GM12864 (cell line): ENCODE measurements at regions not wholly inside any gene's neighbourhood (a gene's known extent, or its start where the extent isn't known, plus 50 kb on each side); places are given as distances from the start of the nearest gene placed in this dataset.

Experiments
- DNase-seq: peaks from one replicate; pipeline ENCODE4 v3.0.0-alpha.2; 2011; ENCODE audit warnings: low read depth
- H3K4me3 ChIP-seq: 2 replicates; pipeline ENCODE4 v1.5.1; 2011; ENCODE audit warnings: mild to moderate bottlenecking, low read depth, low read length, control low read depth
- TF ChIP-seq, protein P1 (sequence below): IDR thresholded peaks from 2 replicates; pipeline ENCODE4 v1.5.1; 2011; ENCODE audit warnings: low read depth, mild to moderate bottlenecking, moderate library complexity, low read length, control low read depth, inconsistent platforms; ENCODE audit errors: missing control alignments

GRCh38 chr14:80325688-80326087 lies 114.4 kb upstream of the DIO2 start:
- DNase-seq = no peak
- no peak overlapping the region for H3K4me3 ChIP-seq
- TF ChIP-seq, protein P1, sequence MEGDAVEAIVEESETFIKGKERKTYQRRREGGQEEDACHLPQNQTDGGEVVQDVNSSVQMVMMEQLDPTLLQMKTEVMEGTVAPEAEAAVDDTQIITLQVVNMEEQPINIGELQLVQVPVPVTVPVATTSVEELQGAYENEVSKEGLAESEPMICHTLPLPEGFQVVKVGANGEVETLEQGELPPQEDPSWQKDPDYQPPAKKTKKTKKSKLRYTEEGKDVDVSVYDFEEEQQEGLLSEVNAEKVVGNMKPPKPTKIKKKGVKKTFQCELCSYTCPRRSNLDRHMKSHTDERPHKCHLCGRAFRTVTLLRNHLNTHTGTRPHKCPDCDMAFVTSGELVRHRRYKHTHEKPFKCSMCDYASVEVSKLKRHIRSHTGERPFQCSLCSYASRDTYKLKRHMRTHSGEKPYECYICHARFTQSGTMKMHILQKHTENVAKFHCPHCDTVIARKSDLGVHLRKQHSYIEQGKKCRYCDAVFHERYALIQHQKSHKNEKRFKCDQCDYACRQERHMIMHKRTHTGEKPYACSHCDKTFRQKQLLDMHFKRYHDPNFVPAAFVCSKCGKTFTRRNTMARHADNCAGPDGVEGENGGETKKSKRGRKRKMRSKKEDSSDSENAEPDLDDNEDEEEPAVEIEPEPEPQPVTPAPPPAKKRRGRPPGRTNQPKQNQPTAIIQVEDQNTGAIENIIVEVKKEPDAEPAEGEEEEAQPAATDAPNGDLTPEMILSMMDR = no peak

GRCh38 chr14:80325112-80325511 lies 113.8 kb upstream of the DIO2 start:
- TF ChIP-seq, protein P1 = no peak
- no peak for DNase-seq

DNA sequence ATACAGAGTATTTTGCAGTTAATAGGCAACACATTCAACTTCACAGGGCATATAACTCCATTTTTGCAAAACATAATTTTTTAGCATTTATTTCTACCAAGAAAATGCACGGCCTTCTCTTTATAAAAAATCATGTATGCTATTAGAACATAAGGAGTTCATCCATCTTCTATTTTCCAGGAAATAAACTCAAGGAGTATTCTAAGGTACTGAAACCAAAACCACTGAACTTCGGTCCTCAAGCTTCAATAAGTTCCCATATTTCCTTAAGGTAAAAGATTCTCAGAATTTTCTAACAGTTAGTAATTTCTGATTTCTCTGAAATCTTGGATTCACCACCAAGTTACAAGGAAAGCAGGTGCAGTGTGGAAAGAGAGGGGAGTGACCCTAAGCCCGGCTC lies 113.3 kb upstream of the DIO2 start:
- TF ChIP-seq, protein P1 = no peak
- H3K4me3 ChIP-seq = no peak overlapping the region
- DNase-seq = no peak

More at GRCh38 chr14:80325112-80325511, 113.8 kb upstream of the DIO2 start:
- H3K4me3 ChIP-seq = no peak overlapping the region

GRCh38 chr14:80323038-80323665 lies 111.8 kb upstream of the DIO2 start:
- no peak for DNase-seq
- H3K4me3 ChIP-seq = no peak overlapping the region
- TF ChIP-seq, protein P1 = no peak

- no peak for DNase-seq
- no peak overlapping the region for H3K4me3 ChIP-seq
- TF ChIP-seq, protein P1 = no peak
Measured at GRCh38 chr14:80316441-80316840, 105.1 kb upstream of the DIO2 start.

DNA sequence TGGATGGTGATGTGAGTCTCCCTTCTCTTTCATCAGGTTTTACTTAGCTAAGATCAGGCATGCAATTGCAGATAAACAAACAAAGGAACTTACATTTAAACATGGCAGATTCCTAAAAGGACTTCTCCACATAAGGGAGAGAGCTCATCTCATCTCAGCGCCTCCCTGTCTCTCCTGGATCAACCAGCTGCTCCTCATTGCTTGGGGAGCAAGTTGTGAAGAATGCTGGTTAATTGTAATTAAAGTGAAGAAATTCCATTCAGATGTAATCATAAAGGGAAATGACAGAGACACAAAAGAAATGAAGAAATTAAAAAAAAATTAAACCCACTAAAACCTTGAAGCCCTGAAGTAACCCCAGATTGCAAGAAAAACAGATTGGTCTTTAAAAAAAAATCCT lies 104.4 kb upstream of the DIO2 start:
- no peak overlapping the region for H3K4me3 ChIP-seq
- TF ChIP-seq, protein P1 = no peak
- DNase-seq = no peak

GRCh38 chr14:80313806-80314205 lies 102.5 kb upstream of the DIO2 start:
- H3K4me3 ChIP-seq = no peak overlapping the region
- DNase-seq = no peak
- TF ChIP-seq, protein P1 = no peak
